ENCODE measurements at regions not wholly inside any gene's neighbourhood (a gene's known extent, or its start where the extent isn't known, plus 50 kb on each side); places are given as distances from the start of the nearest gene placed in this dataset.

DNA sequence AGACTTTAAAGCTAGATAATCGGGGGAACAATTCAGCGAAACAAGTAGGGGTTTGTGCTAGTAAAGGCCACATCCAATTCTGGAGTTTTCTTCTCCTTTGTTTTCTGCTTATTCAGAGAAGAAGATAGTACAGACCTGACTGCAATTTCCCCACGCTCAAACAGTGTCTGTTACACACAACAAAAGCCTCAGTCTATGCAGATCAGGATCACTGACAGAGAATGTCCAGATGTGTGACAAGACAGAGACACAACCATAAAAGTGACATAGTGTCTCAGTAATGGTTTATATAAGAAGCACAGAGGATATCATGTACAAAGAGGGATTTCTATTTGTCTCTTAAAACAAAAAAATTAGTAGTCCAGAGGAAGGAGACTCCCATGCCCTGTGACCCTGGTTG, 70.7 kb upstream of the GTF3A start:
- TF ChIP-seq, protein P1, sequence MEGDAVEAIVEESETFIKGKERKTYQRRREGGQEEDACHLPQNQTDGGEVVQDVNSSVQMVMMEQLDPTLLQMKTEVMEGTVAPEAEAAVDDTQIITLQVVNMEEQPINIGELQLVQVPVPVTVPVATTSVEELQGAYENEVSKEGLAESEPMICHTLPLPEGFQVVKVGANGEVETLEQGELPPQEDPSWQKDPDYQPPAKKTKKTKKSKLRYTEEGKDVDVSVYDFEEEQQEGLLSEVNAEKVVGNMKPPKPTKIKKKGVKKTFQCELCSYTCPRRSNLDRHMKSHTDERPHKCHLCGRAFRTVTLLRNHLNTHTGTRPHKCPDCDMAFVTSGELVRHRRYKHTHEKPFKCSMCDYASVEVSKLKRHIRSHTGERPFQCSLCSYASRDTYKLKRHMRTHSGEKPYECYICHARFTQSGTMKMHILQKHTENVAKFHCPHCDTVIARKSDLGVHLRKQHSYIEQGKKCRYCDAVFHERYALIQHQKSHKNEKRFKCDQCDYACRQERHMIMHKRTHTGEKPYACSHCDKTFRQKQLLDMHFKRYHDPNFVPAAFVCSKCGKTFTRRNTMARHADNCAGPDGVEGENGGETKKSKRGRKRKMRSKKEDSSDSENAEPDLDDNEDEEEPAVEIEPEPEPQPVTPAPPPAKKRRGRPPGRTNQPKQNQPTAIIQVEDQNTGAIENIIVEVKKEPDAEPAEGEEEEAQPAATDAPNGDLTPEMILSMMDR (IDR thresholded peaks at IDR 0.05; ENCODE audit: poor library complexity), result no peak
- no peak for TF ChIP-seq EZH2phosphoT487 (IDR thresholded peaks at IDR 0.05; ENCODE audit: low read depth, severe bottlenecking, unreplicated experiment)

All from hepatocyte (in vitro differentiated cells).